ENCODE measurements at regions not wholly inside any gene's neighbourhood (a gene's known extent, or its start where the extent isn't known, plus 50 kb on each side); places are given as distances from the start of the nearest gene placed in this dataset.

- TF ChIP-seq TAF1 (IDR thresholded peaks at IDR 0.05; ENCODE audit: borderline replicate concordance, insufficient read depth, low read length), result no peak
- no peak for TF ChIP-seq POLR2AphosphoS5 (IDR thresholded peaks at IDR 0.05; ENCODE audit: low read depth, low read length)
- no peak for TF ChIP-seq REST (IDR thresholded peaks at IDR 0.05; ENCODE audit: insufficient read depth in 1 of 2, low read depth in 2 of 2, low read length in 2 of 2)
- TF ChIP-seq SIN3A (IDR thresholded peaks at IDR 0.05; ENCODE audit: borderline replicate concordance, insufficient read depth, low read length), result no peak
Measured at GRCh38 chr18:46289931-46290330, 185.7 kb downstream of the HAUS1 start.

All from PFSK-1 (cell line).